Mesendoderm (in vitro differentiated cells): ENCODE measurements at regions not wholly inside any gene's neighbourhood (a gene's known extent, or its start where the extent isn't known, plus 50 kb on each side); places are given as distances from the start of the nearest gene placed in this dataset.

Source experiments
- DNase-seq: peaks from one replicate; pipeline ENCODE4 v3.0.0; 2013
- H2AK5ac ChIP-seq: 2 replicates; pipeline ENCODE4 v1.6.1; 2013; ENCODE audit warnings: low read length, inconsistent platforms
- H2BK120ac ChIP-seq: 2 replicates; pipeline ENCODE4 v1.6.1; 2013; ENCODE audit warnings: low read depth, mild to moderate bottlenecking, low read length, moderate library complexity, mixed read lengths
- H2BK15ac ChIP-seq: replicated peaks from 2 replicates; pipeline ENCODE4 v1.6.1; 2013; ENCODE audit warnings: low read depth, mild to moderate bottlenecking, moderate library complexity
- H2BK5ac ChIP-seq: 2 replicates; pipeline ENCODE4 v1.6.1; 2013; ENCODE audit warnings: low read length, inconsistent platforms
- H3K18ac ChIP-seq: 2 replicates; pipeline ENCODE4 v1.6.1; 2013; ENCODE audit warnings: mild to moderate bottlenecking, low read length, mixed read lengths
- H3K23ac ChIP-seq: one replicate; pipeline ENCODE4 v1.6.1; 2013; ENCODE audit warnings: low read length
- H3K27ac ChIP-seq: 2 replicates; pipeline ENCODE4 v1.5.1; 2013; ENCODE audit warnings: low read depth, mild to moderate bottlenecking, inconsistent platforms, low read length, moderate library complexity
- H3K27me3 ChIP-seq: 2 replicates; pipeline ENCODE4 v1.6.1; 2013; ENCODE audit warnings: low read length, control low read depth, mild to moderate bottlenecking, inconsistent platforms; ENCODE audit not compliant: insufficient read depth, poor library complexity
- H3K36me3 ChIP-seq: 2 replicates; pipeline ENCODE4 v1.6.1; 2013; ENCODE audit warnings: low read length, inconsistent platforms; ENCODE audit not compliant: control insufficient read depth, insufficient read depth
- H3K4ac ChIP-seq: one replicate; pipeline ENCODE4 v1.6.1; 2013; ENCODE audit warnings: low read depth, mild to moderate bottlenecking, low read length, moderate library complexity
- H3K4me1 ChIP-seq: 2 replicates; pipeline ENCODE4 v1.6.1; 2013; ENCODE audit warnings: low read depth, low read length, inconsistent platforms; ENCODE audit not compliant: control insufficient read depth
- H3K4me2 ChIP-seq: 2 replicates; pipeline ENCODE4 v1.6.1; 2013; ENCODE audit warnings: low read length
- H3K4me3 ChIP-seq: 2 replicates; pipeline ENCODE4 v1.5.1; 2013; ENCODE audit warnings: mild to moderate bottlenecking, low read length
- H3K56ac ChIP-seq: one replicate; pipeline ENCODE4 v1.6.1; 2013; ENCODE audit warnings: low read length
- H3K79me1 ChIP-seq: 2 replicates; pipeline ENCODE4 v1.6.1; 2013; ENCODE audit warnings: low read length, inconsistent platforms
- H3K79me2 ChIP-seq: 2 replicates; pipeline ENCODE4 v1.6.1; 2013; ENCODE audit warnings: mild to moderate bottlenecking, low read length; ENCODE audit not compliant: control insufficient read depth, insufficient read depth
- H3K9ac ChIP-seq: 2 replicates; pipeline ENCODE4 v1.6.1; 2013; ENCODE audit warnings: low read length, inconsistent platforms
- H4K5ac ChIP-seq: one replicate; pipeline ENCODE4 v1.6.1; 2013; ENCODE audit warnings: low read length
- H4K8ac ChIP-seq: one replicate; pipeline ENCODE4 v1.6.1; 2013; ENCODE audit warnings: low read depth, mild to moderate bottlenecking, control low read depth, low read length, moderate library complexity
- WGBS: extraction: QIAGEN DNeasy Blood & Tissue Kit; methylation state at CpG from one replicate; pipeline ENCODE4 v1.1.7; 2013; ENCODE audit warnings: low lambda C conversion rate, missing lambda C conversion rate; ENCODE audit not compliant: insufficient coverage; ENCODE audit errors: extremely low coverage; 5-methylcytosine and 5-hydroxymethylcytosine counted together

- no peak overlapping the region for H3K4me3 ChIP-seq
Measured at GRCh38 chr6:167770291-167770955, 56.3 kb upstream of the AFDN start.

GRCh38 chr6:167774881-167775280 lies 51.8 kb upstream of the AFDN start:
- Histone ChIP-seq H3K27ac (no peak overlapping the region), H3K79me2 (no peaks in the 10 kb centered on the region), H3K23ac (no peak overlapping the region), H3K4me2 (no peak overlapping the region), H3K56ac (no peak overlapping the region), H4K5ac (no peak overlapping the region), H3K18ac (no peak overlapping the region), H3K36me3 (no peaks in the 10 kb centered on the region), H3K4me3 (no peak overlapping the region), H3K27me3 (no peaks in the 10 kb centered on the region), H3K4ac (no peak overlapping the region), H2BK5ac (no peak overlapping the region), H3K4me1 (no peaks in the 10 kb centered on the region), H2AK5ac (no peak overlapping the region), H3K79me1 (no peaks in the 10 kb centered on the region), H2BK120ac (no peak overlapping the region), H4K8ac (no peak overlapping the region), H2BK15ac (no peak overlapping the region), H3K9ac (no peak overlapping the region)
- no CpG with 5 or more reads among the region's 11 CpGs for WGBS
- no peak for DNase-seq

More at GRCh38 chr6:167770291-167770955, 56.3 kb upstream of the AFDN start:
- Histone ChIP-seq H2BK5ac (no peak overlapping the region), H3K56ac (no peak overlapping the region), H3K4ac (no peak overlapping the region), H3K36me3 (no peaks in the 10 kb centered on the region), H2BK15ac (no peak overlapping the region), H4K5ac (no peak overlapping the region), H3K27ac (no peak overlapping the region), H3K79me1 (no peaks in the 10 kb centered on the region), H3K23ac (no peak overlapping the region), H3K18ac (no peak overlapping the region), H3K4me1 (no peaks in the 10 kb centered on the region), H3K79me2 (no peaks in the 10 kb centered on the region), H2AK5ac (no peak overlapping the region), H3K27me3 (no peaks in the 10 kb centered on the region), H3K9ac (no peak overlapping the region), H4K8ac (no peak overlapping the region), H3K4me2 (no peak overlapping the region), H2BK120ac (no peak overlapping the region)
- WGBS, result no CpG with 5 or more reads among the region's 14 CpGs
- no peak for DNase-seq

GRCh38 chr6:167776906-167777627 lies 49.6 kb upstream of the AFDN start:
- Histone ChIP-seq H2BK5ac (no peak overlapping the region), H3K79me1 (no peaks in the 10 kb centered on the region), H4K5ac (no peak overlapping the region), H4K8ac (no peak overlapping the region), H3K18ac (no peak overlapping the region), H3K4me1 (no peaks in the 10 kb centered on the region), H3K27me3 (no peaks in the 10 kb centered on the region), H2BK15ac (no peak overlapping the region), H3K27ac (no peak overlapping the region), H3K4ac (no peak overlapping the region), H3K9ac (no peak overlapping the region), H3K36me3 (no peaks in the 10 kb centered on the region), H3K79me2 (no peaks in the 10 kb centered on the region), H2BK120ac (no peak overlapping the region), H3K56ac (no peak overlapping the region), H3K4me2 (no peak overlapping the region), H3K4me3 (no peak overlapping the region), H2AK5ac (no peak overlapping the region), H3K23ac (no peak overlapping the region)
- no peak for DNase-seq
- no CpG with 5 or more reads among the region's 14 CpGs for WGBS
